ENCODE measurements at regions not wholly inside any gene's neighbourhood (a gene's known extent, or its start where the extent isn't known, plus 50 kb on each side); places are given as distances from the start of the nearest gene placed in this dataset.

GRCh38 chr4:163233321-163233720 lies 66.6 kb upstream of the NAF1 start:
- H3K4me3 ChIP-seq: no peak overlapping the region
- TF ChIP-seq, protein P1, sequence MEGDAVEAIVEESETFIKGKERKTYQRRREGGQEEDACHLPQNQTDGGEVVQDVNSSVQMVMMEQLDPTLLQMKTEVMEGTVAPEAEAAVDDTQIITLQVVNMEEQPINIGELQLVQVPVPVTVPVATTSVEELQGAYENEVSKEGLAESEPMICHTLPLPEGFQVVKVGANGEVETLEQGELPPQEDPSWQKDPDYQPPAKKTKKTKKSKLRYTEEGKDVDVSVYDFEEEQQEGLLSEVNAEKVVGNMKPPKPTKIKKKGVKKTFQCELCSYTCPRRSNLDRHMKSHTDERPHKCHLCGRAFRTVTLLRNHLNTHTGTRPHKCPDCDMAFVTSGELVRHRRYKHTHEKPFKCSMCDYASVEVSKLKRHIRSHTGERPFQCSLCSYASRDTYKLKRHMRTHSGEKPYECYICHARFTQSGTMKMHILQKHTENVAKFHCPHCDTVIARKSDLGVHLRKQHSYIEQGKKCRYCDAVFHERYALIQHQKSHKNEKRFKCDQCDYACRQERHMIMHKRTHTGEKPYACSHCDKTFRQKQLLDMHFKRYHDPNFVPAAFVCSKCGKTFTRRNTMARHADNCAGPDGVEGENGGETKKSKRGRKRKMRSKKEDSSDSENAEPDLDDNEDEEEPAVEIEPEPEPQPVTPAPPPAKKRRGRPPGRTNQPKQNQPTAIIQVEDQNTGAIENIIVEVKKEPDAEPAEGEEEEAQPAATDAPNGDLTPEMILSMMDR (IDR thresholded peaks at IDR 0.05): no peak
- TF ChIP-seq POLR2A (IDR thresholded peaks at IDR 0.05) (no peak), EP300 (IDR thresholded peaks at IDR 0.05) (no peak), POLR2AphosphoS5 (IDR thresholded peaks at IDR 0.05) (no peak)
- WGBS, 5 donors: 79 to 90% (median 87%) methylated on average over 3 of the region's 3 CpGs
- no peaks in the 10 kb centered on the region for H3K27me3 ChIP-seq
- peaks cover 0 to 17% (median 13%) of the 10 kb centered on the region in 4 donors for H3K9me3 ChIP-seq
- H3K4me1 ChIP-seq: no peaks in the 10 kb centered on the region
- intact Hi-C loops (cut with DNase I; ENCODE audit: low total_unique reads): no loop called here
- H3K27ac ChIP-seq: no peak overlapping the region
- no peaks in the 10 kb centered on the region for H3K36me3 ChIP-seq
- DNase-seq: no peak

GRCh38 chr4:163228648-163229047 lies 62.0 kb upstream of the NAF1 start:
- H3K27ac ChIP-seq: no peak overlapping the region
- no peak for DNase-seq
- no peaks in the 10 kb centered on the region for H3K4me1 ChIP-seq
- H3K36me3 ChIP-seq: no peaks in the 10 kb centered on the region
- TF ChIP-seq EP300 (IDR thresholded peaks at IDR 0.05) (no peak), POLR2A (IDR thresholded peaks at IDR 0.05) (no peak), POLR2AphosphoS5 (IDR thresholded peaks at IDR 0.05) (no peak)
- TF ChIP-seq, protein P1 (IDR thresholded peaks at IDR 0.05): no peak
- H3K27me3 ChIP-seq: no peaks in the 10 kb centered on the region
- intact Hi-C loops (cut with DNase I; ENCODE audit: low total_unique reads): no loop called here
- H3K4me3 ChIP-seq: no peak overlapping the region
- peaks cover 0 to 4% (median 2%) of the 10 kb centered on the region in 4 donors for H3K9me3 ChIP-seq

DNA sequence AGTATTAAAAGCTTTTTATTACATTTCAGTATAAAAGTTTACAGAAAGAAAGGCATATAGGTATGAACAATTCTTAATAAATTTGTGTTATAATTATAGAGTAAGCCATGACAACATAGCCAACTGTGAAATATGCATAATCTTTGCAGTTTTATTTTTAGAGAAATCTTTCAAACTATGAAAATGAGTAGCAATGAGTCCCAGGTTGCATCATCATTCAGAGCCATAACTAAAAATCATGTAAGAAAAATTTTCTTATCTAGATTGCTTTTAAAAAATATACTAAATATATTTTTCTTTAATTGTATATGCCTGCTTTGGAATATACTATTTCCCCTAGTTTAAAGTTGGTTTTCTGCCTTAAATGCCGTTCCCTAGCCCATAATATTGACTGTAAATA lies 54.8 kb upstream of the NAF1 start:
- Histone ChIP-seq H3K4me1 (no peaks in the 10 kb centered on the region), H3K36me3 (no peaks in the 10 kb centered on the region), H3K27me3 (no peaks in the 10 kb centered on the region), H3K9me3 (peaks cover 0 to under 1% (median 0%) of the 10 kb centered on the region in 4 donors), H3K4me3 (no peak overlapping the region), H3K27ac (no peak overlapping the region)
- 79 to 91% (median 85%) methylated on average over 1 of the region's 1 CpG for WGBS, 5 donors
- TF ChIP-seq POLR2A (IDR thresholded peaks at IDR 0.05): no peak
- TF ChIP-seq, protein P1 (IDR thresholded peaks at IDR 0.05): no peak
- no peak for TF ChIP-seq POLR2AphosphoS5 (IDR thresholded peaks at IDR 0.05)
- no peak for TF ChIP-seq EP300 (IDR thresholded peaks at IDR 0.05)
- intact Hi-C loops (cut with DNase I; ENCODE audit: low total_unique reads): no loop called here
- DNase-seq: no peak

DNA sequence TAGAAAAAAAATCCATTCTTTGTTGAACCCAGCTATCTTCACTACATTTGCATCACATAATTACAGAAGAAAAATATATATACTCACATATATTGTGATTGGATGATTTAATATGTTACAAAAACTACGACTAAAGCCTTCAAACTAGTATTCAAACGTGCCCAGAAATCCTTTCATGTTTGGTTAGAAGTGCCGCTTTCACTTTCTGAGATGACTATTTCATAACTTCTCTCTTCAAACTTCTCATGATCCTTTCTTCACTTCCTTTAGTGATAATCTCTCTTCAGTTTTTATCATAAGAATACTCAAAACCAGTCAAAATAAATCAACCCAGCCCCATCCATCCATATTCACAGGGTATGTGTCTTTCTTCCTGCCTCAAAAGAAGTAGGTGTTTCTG lies 50.8 kb upstream of the NAF1 start:
- Histone ChIP-seq H3K4me1 (no peaks in the 10 kb centered on the region), H3K9me3 (no peaks in the 10 kb centered on the region), H3K36me3 (no peaks in the 10 kb centered on the region), H3K27me3 (no peaks in the 10 kb centered on the region), H3K4me3 (no peak overlapping the region), H3K27ac (no peak overlapping the region)
- TF ChIP-seq, protein P1 (IDR thresholded peaks at IDR 0.05): no peak
- TF ChIP-seq POLR2A (IDR thresholded peaks at IDR 0.05) (no peak), EP300 (IDR thresholded peaks at IDR 0.05) (no peak), POLR2AphosphoS5 (IDR thresholded peaks at IDR 0.05) (no peak)
- intact Hi-C loops (cut with DNase I; ENCODE audit: low total_unique reads): no loop called here
- WGBS, 5 donors: 66 to 79% (median 70%) methylated on average over 3 of the region's 3 CpGs
- DNase-seq: no peak
